CD14-positive monocyte (primary cell): ENCODE measurements at regions not wholly inside any gene's neighbourhood (a gene's known extent, or its start where the extent isn't known, plus 50 kb on each side); places are given as distances from the start of the nearest gene placed in this dataset.

ENCODE experiments used
- DNase-seq, 3 donors: peaks; one replicate each; pipeline ENCODE4 v3.0.0-alpha.2; 2011 to 2022
- H2AFZ ChIP-seq: 2 replicates; pipeline ENCODE4 v1.6.0; 2012; ENCODE audit warnings: mild to moderate bottlenecking, low read depth, low read length, inconsistent platforms; ENCODE audit not compliant: insufficient read depth, poor library complexity, severe bottlenecking
- H3K27ac ChIP-seq, 2 donors: 1 replicate in 1 of 2; 2 replicates in 1 of 2; pipeline ENCODE4 v1.5.1; 2012 to 2013; ENCODE audit warnings: low read length in 2 of 2, control low read depth in 1 of 2, inconsistent platforms in 1 of 2, low read depth in 1 of 2, mild to moderate bottlenecking in 1 of 2
- H3K27me3 ChIP-seq, 2 donors: one replicate each; pipeline versions ENCODE4 v1.6.0 to v1.6.1; 2011 to 2013; ENCODE audit warnings: low read length in 2 of 2; ENCODE audit not compliant: control insufficient read depth in 2 of 2, insufficient read depth in 2 of 2
- H3K36me3 ChIP-seq, 2 donors: replicated peaks in 1 of 2; 1 replicate in 1 of 2; 2 replicates in 1 of 2; pipeline versions ENCODE4 v1.5.1 to v1.6.1; 2012 to 2013; ENCODE audit warnings: low read length in 2 of 2, control low read depth in 1 of 2, inconsistent platforms in 1 of 2, mild to moderate bottlenecking in 1 of 2; ENCODE audit not compliant: insufficient read depth in 2 of 2, control insufficient read depth in 1 of 2
- H3K4me1 ChIP-seq, 2 donors: 1 replicate in 1 of 2; 2 replicates in 1 of 2; pipeline versions ENCODE4 v1.5.1 to v1.6.1; 2012 to 2013; ENCODE audit warnings: low read length in 2 of 2, control low read depth in 1 of 2, inconsistent platforms in 1 of 2, mild to moderate bottlenecking in 1 of 2, moderate library complexity in 1 of 2; ENCODE audit not compliant: insufficient read depth in 2 of 2, control insufficient read depth in 1 of 2
- H3K4me2 ChIP-seq: replicated peaks from 2 replicates; pipeline ENCODE3; 2012; ENCODE audit warnings: low read length, moderate library complexity, mild to moderate bottlenecking; ENCODE audit not compliant: poor library complexity, severe bottlenecking; ENCODE audit errors: extremely low read depth
- H3K4me3 ChIP-seq, 3 experiments: fragments of 200-600 bp in 1 of 3; sonication (generic) in 1 of 3; replicated peaks in 1 of 3; 1 replicate in 2 of 3; 2 replicates in 1 of 3; pipeline ENCODE4 v1.5.1; 2011 to 2013; ENCODE audit warnings: low read length in 3 of 3, mild to moderate bottlenecking in 3 of 3, control low read depth in 2 of 3, low read depth in 2 of 3, inconsistent platforms in 1 of 3, moderate library complexity in 1 of 3
- H3K79me2 ChIP-seq: 2 replicates; pipeline ENCODE4 v1.6.0; 2012; ENCODE audit warnings: mild to moderate bottlenecking, control low read depth, inconsistent platforms, low read length, moderate library complexity; ENCODE audit not compliant: insufficient read depth
- H3K9ac ChIP-seq: 2 replicates; pipeline ENCODE4 v1.6.0; 2017; ENCODE audit warnings: low read length, mild to moderate bottlenecking; ENCODE audit not compliant: insufficient read depth, poor library complexity, severe bottlenecking
- H3K9me3 ChIP-seq, 2 donors: replicated peaks in 1 of 2; 1 replicate in 1 of 2; 2 replicates in 1 of 2; pipeline versions ENCODE4 v1.5.1 to v1.6.1; 2012 to 2013; ENCODE audit warnings: low read length in 2 of 2, control low read depth in 1 of 2; ENCODE audit not compliant: control insufficient read depth in 1 of 2, insufficient read depth in 1 of 2
- H4K20me1 ChIP-seq: 2 replicates; pipeline ENCODE4 v1.6.0; 2012; ENCODE audit warnings: mild to moderate bottlenecking, low read length, control low read depth, moderate library complexity; ENCODE audit not compliant: insufficient read depth
- H3K27ac Mint-ChIP-seq, 7 donors: one replicate each; pipeline ENCODE4 v1.8.0; 2020; ENCODE audit warnings: mild to moderate bottlenecking in 7 of 7, mixed read lengths in 7 of 7, moderate library complexity in 6 of 7, inconsistent platforms in 2 of 7
- H3K27me3 Mint-ChIP-seq, 3 donors: one replicate each; pipeline ENCODE4 v1.8.0; 2021 to 2022; ENCODE audit warnings: low read depth in 3 of 3, mild to moderate bottlenecking in 3 of 3, mixed read lengths in 3 of 3, moderate library complexity in 3 of 3, inconsistent platforms in 1 of 3
- H3K36me3 Mint-ChIP-seq, 2 donors: one replicate each; pipeline ENCODE4 v1.8.0; 2020; ENCODE audit warnings: mixed read lengths in 2 of 2, inconsistent platforms in 1 of 2, mild to moderate bottlenecking in 1 of 2
- H3K4me1 Mint-ChIP-seq: one replicate; pipeline ENCODE4 v1.8.0; 2020; ENCODE audit warnings: mild to moderate bottlenecking, mixed read lengths
- H3K4me3 Mint-ChIP-seq, 2 donors: one replicate each; pipeline ENCODE4 v1.8.0; 2020; ENCODE audit warnings: mild to moderate bottlenecking in 2 of 2, mixed read lengths in 2 of 2, moderate library complexity in 1 of 2
- H3K9me3 Mint-ChIP-seq, 7 donors: one replicate each; pipeline ENCODE4 v1.8.0; 2020 to 2022; ENCODE audit warnings: mixed read lengths in 7 of 7, mild to moderate bottlenecking in 6 of 7, moderate library complexity in 6 of 7, inconsistent platforms in 2 of 7
- WGBS: methylation state at CpG from one replicate; pipeline ENCODE4 v1.1.5; 2013; ENCODE audit warnings: missing lambda C conversion rate; ENCODE audit not compliant: insufficient coverage; 5-methylcytosine and 5-hydroxymethylcytosine counted together
- intact Hi-C, 2 donors: fragments of 100-400 bp; cut with micrococcal nuclease; formaldehyde crosslinking; loops; one replicate each; pipeline versions ENCODE4 v1.15.0 to v1.15.1; 2023
- TF ChIP-seq, protein P1 (sequence below): fragments of 200-600 bp; IDR thresholded peaks from one replicate; pipeline ENCODE4 v1.8.0; 2022; ENCODE audit warnings: antibody characterized with exemption, mild to moderate bottlenecking

DNA sequence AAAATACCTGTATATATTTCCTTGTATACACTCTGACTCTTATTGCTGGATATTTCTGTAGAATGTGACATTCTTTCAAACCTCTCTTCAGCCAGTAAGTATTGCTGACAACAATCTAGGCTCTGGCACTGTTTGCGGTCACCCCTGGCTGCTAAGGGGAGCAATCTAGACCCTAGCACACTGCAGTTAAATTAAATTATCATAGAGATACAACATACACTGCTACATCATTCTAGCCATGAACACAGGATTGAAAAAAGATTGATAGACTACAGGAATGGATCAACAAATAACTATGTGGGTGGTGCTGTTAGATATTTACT is 108.7 kb upstream of the MEIS2 start:
- Mint-ChIP-seq H3K36me3 (no peaks in the 10 kb centered on the region), H3K27ac (no peak overlapping the region), H3K4me3 (no peak overlapping the region), H3K27me3 (no peaks in the 10 kb centered on the region), H3K9me3 (peaks cover 0 to 11% (median 3%) of the 10 kb centered on the region in 7 donors), H3K4me1 (no peaks in the 10 kb centered on the region)
- Histone ChIP-seq H3K79me2 (no peaks in the 10 kb centered on the region), H3K27me3 (no peaks in the 10 kb centered on the region), H3K4me2 (no peak overlapping the region), H3K36me3 (no peaks in the 10 kb centered on the region), H3K9me3 (no peaks in the 10 kb centered on the region), H3K9ac (no peak overlapping the region), H3K27ac (no peak overlapping the region), H3K4me3 (no peak overlapping the region), H2AFZ (no peak overlapping the region), H4K20me1 (no peaks in the 10 kb centered on the region), H3K4me1 (no peaks in the 10 kb centered on the region)
- intact Hi-C loops = no loop called here
- DNase-seq = no peak
- TF ChIP-seq, protein P1, sequence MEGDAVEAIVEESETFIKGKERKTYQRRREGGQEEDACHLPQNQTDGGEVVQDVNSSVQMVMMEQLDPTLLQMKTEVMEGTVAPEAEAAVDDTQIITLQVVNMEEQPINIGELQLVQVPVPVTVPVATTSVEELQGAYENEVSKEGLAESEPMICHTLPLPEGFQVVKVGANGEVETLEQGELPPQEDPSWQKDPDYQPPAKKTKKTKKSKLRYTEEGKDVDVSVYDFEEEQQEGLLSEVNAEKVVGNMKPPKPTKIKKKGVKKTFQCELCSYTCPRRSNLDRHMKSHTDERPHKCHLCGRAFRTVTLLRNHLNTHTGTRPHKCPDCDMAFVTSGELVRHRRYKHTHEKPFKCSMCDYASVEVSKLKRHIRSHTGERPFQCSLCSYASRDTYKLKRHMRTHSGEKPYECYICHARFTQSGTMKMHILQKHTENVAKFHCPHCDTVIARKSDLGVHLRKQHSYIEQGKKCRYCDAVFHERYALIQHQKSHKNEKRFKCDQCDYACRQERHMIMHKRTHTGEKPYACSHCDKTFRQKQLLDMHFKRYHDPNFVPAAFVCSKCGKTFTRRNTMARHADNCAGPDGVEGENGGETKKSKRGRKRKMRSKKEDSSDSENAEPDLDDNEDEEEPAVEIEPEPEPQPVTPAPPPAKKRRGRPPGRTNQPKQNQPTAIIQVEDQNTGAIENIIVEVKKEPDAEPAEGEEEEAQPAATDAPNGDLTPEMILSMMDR = no peak
- WGBS = no CpG with 5 or more reads among the region's 1 CpG

DNA sequence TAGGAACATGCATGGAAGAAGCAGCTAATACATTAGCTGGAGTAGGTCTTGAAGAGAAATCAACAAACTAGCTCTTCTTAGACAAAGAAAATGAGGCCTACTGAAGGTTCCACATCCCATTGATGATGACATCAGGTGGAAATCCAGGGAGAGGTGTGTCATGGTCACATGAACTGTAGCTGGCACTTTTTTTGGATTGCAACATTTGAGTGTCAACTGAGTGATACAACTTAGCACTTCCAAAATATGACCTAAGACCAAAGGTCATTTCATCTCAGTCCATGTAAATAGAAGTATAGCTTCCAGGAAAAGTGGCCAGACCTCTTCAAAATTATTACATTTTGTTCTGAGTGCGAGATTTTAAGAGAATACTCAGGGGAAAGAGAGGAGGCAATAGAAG is 117.2 kb upstream of the MEIS2 start:
- H3K27me3 Mint-ChIP-seq = no peaks in the 10 kb centered on the region
- no peak overlapping the region for H3K4me2 ChIP-seq

More for the DNA sequence above, 117.2 kb upstream of the MEIS2 start:
- no peak overlapping the region for H3K4me3 ChIP-seq
- no CpG with 5 or more reads among the region's 1 CpG for WGBS
- H3K27ac ChIP-seq = no peak overlapping the region
- Mint-ChIP-seq H3K36me3 (no peaks in the 10 kb centered on the region), H3K4me1 (no peaks in the 10 kb centered on the region), H3K9me3 (peaks cover 1 to 10% (median 3%) of the 10 kb centered on the region in 7 donors), H3K27ac (no peak overlapping the region), H3K4me3 (no peak overlapping the region)
- no peak overlapping the region for H3K9ac ChIP-seq
- H3K79me2 ChIP-seq = no peaks in the 10 kb centered on the region
- no peaks in the 10 kb centered on the region for H3K4me1 ChIP-seq
- H2AFZ ChIP-seq = no peak overlapping the region
- no peaks in the 10 kb centered on the region for H3K27me3 ChIP-seq
- H4K20me1 ChIP-seq = no peaks in the 10 kb centered on the region
- no peaks in the 10 kb centered on the region for H3K9me3 ChIP-seq
- intact Hi-C loops = no loop called here
- TF ChIP-seq, protein P1 = no peak
- no peaks in the 10 kb centered on the region for H3K36me3 ChIP-seq
- DNase-seq = no peak
